ENCODE measurements at regions not wholly inside any gene's neighbourhood (a gene's known extent, or its start where the extent isn't known, plus 50 kb on each side); places are given as distances from the start of the nearest gene placed in this dataset.

DNA sequence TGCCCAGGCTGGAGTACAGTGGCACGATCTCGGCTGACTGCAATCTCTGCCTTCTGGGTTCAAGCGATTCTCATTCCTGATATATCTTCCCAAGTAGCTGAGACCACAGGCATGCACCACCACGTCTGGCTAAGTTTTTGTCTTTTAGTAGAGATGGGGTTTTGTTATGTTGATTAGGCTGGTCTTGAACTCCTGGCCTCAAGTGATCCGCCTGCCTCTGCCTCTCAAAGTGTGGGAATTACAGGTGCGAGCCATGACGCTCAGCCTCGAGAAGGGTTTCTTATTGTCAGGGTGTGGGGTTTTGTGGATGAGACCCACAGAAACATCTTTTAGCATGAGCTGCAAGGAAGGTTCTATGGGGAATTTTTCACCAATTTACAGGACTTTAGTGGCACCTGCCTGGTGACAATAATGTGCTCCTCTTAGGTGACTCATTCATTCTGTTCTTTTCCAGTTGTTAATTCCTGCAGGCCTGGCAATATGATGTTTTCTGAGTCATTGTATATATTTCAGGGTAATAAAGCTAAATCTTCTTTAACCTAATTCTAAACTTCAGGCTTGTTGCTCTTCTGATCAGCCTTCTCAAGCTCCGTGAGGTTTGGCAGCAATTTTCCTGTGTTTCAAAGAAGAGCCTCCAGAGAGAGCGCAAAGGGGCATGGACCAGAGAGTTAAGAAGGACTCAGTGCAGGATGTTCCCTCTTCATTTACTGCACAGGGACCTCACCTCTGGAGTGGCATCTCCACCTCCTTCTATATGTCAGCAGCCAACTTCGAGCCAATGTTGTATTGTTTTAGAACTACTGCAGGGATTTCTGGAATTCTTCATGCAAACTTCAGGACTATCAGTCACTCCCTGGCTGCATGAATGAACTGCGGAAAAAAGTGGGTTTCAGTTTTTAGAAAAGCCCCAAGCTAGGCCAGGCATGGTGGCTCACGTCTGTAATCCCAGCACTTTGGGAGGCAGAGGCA is 77.8 kb upstream of the ZNF618 start:
- ChIA-PET CTCF (interaction anchor here (0.7 kb wide), 1 partner anchor 9 kb away, joined by 3 read pairs; no protein-coding TSS in a partner anchor), POLR2A (no interaction called here)
- Histone ChIP-seq H3K27me3 (ENCODE audit: control insufficient read depth, insufficient read depth, low read length) (peaks cover 4% of the 10 kb centered on the region; the same call in 1 of the 2 replicates), H3K36me3 (ENCODE audit: control insufficient read depth, insufficient read depth, low read length) (no peaks in the 10 kb centered on the region), H3K4me3 (ENCODE audit: low read depth, low read length) (no peak overlapping the region)
- no peak for DNase-seq (ENCODE audit: low read depth)
- TF ChIP-seq, protein P1, sequence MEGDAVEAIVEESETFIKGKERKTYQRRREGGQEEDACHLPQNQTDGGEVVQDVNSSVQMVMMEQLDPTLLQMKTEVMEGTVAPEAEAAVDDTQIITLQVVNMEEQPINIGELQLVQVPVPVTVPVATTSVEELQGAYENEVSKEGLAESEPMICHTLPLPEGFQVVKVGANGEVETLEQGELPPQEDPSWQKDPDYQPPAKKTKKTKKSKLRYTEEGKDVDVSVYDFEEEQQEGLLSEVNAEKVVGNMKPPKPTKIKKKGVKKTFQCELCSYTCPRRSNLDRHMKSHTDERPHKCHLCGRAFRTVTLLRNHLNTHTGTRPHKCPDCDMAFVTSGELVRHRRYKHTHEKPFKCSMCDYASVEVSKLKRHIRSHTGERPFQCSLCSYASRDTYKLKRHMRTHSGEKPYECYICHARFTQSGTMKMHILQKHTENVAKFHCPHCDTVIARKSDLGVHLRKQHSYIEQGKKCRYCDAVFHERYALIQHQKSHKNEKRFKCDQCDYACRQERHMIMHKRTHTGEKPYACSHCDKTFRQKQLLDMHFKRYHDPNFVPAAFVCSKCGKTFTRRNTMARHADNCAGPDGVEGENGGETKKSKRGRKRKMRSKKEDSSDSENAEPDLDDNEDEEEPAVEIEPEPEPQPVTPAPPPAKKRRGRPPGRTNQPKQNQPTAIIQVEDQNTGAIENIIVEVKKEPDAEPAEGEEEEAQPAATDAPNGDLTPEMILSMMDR (IDR thresholded peaks at IDR 0.05; ENCODE audit: insufficient read depth, low read depth, low read length), result no peak

DNA sequence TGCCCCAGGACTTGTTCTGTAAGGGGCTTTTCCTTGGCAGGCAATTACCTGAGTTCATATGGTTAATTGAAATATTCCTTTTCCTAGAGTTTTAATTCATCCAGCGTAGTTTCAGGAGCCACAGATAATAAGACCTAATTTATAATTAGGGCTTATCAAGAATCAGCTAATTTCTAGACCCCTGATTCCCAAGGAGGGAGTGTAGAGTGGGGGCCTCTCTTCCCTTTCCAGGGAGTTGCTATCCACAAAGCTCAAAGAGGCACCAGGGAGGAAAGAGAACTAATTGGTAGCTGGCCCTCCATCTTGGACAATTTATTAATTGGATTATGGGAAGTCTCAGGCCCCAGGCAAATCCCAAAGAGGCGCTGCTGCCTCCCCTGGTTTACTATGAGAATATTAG is 75.8 kb upstream of the ZNF618 start:
- Histone ChIP-seq H3K36me3 (ENCODE audit: control insufficient read depth, insufficient read depth, low read length) (no peaks in the 10 kb centered on the region), H3K4me3 (ENCODE audit: low read depth, low read length) (no peak overlapping the region), H3K27me3 (ENCODE audit: control insufficient read depth, insufficient read depth, low read length) (peaks cover 4% of the 10 kb centered on the region; the same call in 1 of the 2 replicates)
- TF ChIP-seq, protein P1 (IDR thresholded peaks at IDR 0.05; ENCODE audit: insufficient read depth, low read depth, low read length), result no peak
- CTCF ChIA-PET, result interaction anchor here (0.6 to 1.4 kb wide), 3 partner anchors 16 to 474 kb away, joined by 3 read pairs; no protein-coding TSS in a partner anchor
- POLR2A ChIA-PET, result interaction anchor here (0.6 kb wide), 1 partner anchor 290 kb away, joined by 5 read pairs; no protein-coding TSS in a partner anchor
- DNase-seq (ENCODE audit: low read depth), result no peak

DNA sequence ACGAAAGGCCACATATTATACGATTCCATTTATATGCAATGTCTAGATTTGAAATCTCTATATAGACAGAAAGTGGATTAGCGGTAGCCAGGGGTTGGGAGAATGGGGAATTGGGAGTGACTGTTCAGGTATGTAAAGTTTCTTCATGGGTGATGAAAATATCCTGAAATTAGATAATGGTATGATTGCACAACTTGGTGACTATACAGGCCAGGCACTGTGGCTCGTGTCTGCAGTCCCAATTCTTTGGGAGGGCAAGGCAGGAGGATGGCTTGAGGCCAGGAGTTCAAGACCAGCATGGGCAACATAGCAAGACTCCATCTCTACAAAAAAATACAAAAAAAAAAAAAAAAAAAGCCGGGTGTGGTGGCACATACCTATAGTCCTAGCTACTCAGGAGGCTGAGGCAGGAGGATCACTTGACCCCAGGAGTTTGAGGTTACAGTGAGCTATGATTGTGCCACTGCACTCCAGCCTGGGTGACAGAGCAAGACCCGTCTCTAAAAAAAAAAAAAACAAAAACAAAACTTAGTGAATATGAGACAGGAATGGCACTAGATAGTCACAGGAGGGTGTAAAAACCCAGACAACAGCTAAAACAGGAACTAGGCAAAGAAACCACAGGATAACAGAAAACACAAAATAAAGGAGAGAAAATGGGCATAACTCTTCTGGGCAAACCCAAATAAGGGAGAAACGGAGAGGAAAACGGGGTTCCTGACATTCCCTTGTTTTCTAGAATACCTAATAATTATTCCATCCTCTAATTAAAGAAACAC is 72.1 kb upstream of the ZNF618 start:
- ChIA-PET CTCF (no interaction called here), POLR2A (no interaction called here)
- Histone ChIP-seq H3K4me3 (ENCODE audit: low read depth, low read length) (no peak overlapping the region), H3K36me3 (ENCODE audit: control insufficient read depth, insufficient read depth, low read length) (no peaks in the 10 kb centered on the region), H3K27me3 (ENCODE audit: control insufficient read depth, insufficient read depth, low read length) (peaks cover 3% of the 10 kb centered on the region)
- no peak for DNase-seq (ENCODE audit: low read depth)
- TF ChIP-seq, protein P1 (IDR thresholded peaks at IDR 0.05; ENCODE audit: insufficient read depth, low read depth, low read length), result no peak

DNA sequence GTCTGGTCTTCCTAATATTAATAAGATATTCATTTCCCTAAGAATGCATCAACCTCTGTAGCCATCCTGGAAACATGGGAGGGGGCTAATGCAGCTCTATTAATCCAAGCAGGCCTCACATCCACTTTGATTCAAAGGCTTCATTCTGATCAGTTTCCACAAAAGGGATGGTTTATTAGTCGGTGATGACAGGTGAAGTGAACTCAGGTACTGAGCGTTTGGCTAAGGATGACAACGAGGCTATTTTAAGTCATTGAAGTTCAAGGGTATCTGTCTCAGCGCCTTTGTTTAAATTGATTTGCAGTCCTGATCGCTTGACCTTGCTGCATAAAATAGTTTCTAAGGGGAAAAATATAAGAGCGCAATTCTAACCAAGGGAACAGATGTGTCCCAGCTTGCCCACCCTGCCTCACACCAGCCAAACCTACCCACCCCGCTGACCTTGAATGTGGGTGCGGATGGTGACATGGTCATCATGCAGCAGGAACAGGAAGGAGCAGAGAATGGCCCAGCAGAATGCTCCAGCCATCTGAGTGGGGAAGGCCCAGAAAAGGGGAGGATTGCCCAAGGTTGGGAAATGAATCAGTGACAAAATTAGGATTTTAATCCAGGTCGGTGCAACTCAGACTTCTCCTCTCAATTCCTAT is 70.5 kb upstream of the ZNF618 start:
- DNase-seq (ENCODE audit: low read depth), result no peak
- Histone ChIP-seq H3K4me3 (ENCODE audit: low read depth, low read length) (no peak overlapping the region), H3K36me3 (ENCODE audit: control insufficient read depth, insufficient read depth, low read length) (no peaks in the 10 kb centered on the region), H3K27me3 (ENCODE audit: control insufficient read depth, insufficient read depth, low read length) (peaks cover 1% of the 10 kb centered on the region; the same call in 1 of the 2 replicates)
- CTCF ChIA-PET, result interaction anchor here (0.7 to 5.2 kb wide), 6 partner anchors 9 to 242 kb away, joined by 3 to 60 read pairs (median 3); no protein-coding TSS in a partner anchor
- POLR2A ChIA-PET, result no interaction called here
- TF ChIP-seq, protein P1 (IDR thresholded peaks at IDR 0.05; ENCODE audit: insufficient read depth, low read depth, low read length), result no peak

Data from BJ (cell line).